ENCODE measurements at regions not wholly inside any gene's neighbourhood (a gene's known extent, or its start where the extent isn't known, plus 50 kb on each side); places are given as distances from the start of the nearest gene placed in this dataset.

- no peak for TF ChIP-seq POLR2A (IDR thresholded peaks at IDR 0.05)
- TF ChIP-seq CTCF (IDR thresholded peaks at IDR 0.05), result no peak
These were observed 137.6 kb upstream of the PITRM1 start for GRCh38 chr10:3310016-3310784.

All from right lobe of liver (tissue), 4 donors.